ENCODE measurements at regions not wholly inside any gene's neighbourhood (a gene's known extent, or its start where the extent isn't known, plus 50 kb on each side); places are given as distances from the start of the nearest gene placed in this dataset.
"Not testable (repeated sequence)": the region's sequence is repeated elsewhere in the genome, so short reads cannot be mapped to it uniquely, and the experiment has no call there.

GRCh38 chr6:84943905-84944304, 179.5 kb upstream of the TBX18 start:
- H3F3A ChIP-seq (ENCODE audit: insufficient read depth): no peaks in the 10 kb centered on the region
- no peaks in the 10 kb centered on the region for H4K20me1 ChIP-seq (ENCODE audit: low read depth, low read length)
- TF ChIP-seq EZH2phosphoT487 (conservative IDR thresholded peaks at IDR 0.05; ENCODE audit: low read length) (no peak), CTCF (IDR thresholded peaks at IDR 0.05; ENCODE audit: insufficient read depth, low read length, poor library complexity, severe bottlenecking) (no peak)
- H3K9me3 ChIP-seq (ENCODE audit: insufficient read depth, low read length): no peaks in the 10 kb centered on the region
- H2AFZ ChIP-seq (ENCODE audit: low read depth, low read length, severe bottlenecking): no peak overlapping the region
- H3K79me2 ChIP-seq (ENCODE audit: insufficient read depth, low read length): no peaks in the 10 kb centered on the region
- H3K36me3 ChIP-seq (ENCODE audit: low read length): no peaks in the 10 kb centered on the region
- no peak overlapping the region for H3K4me2 ChIP-seq (ENCODE audit: low read depth, low read length, poor library complexity, severe bottlenecking)
- H3K4me3 ChIP-seq (ENCODE audit: insufficient read depth, low read length, poor library complexity, severe bottlenecking): no peak overlapping the region
- H3K9ac ChIP-seq (ENCODE audit: low read length): no peak overlapping the region
- no peaks in the 10 kb centered on the region for H3K9me2 ChIP-seq (replicated peaks; ENCODE audit: insufficient read depth, low read length)
- H3K27me3 ChIP-seq (ENCODE audit: low read length): no peaks in the 10 kb centered on the region
- no peak overlapping the region for H3K27ac ChIP-seq (ENCODE audit: low read depth, low read length)

GRCh38 chr6:84941609-84942008, 177.2 kb upstream of the TBX18 start:
- not testable (repeated sequence) for H3F3A ChIP-seq (ENCODE audit: insufficient read depth); H2AFZ ChIP-seq (ENCODE audit: low read depth, low read length, severe bottlenecking)

GRCh38 chr6:84929212-84929611, 164.8 kb upstream of the TBX18 start:
- TF ChIP-seq EZH2phosphoT487 (conservative IDR thresholded peaks at IDR 0.05; ENCODE audit: low read length): no peak
- no peak for TF ChIP-seq CTCF (IDR thresholded peaks at IDR 0.05; ENCODE audit: insufficient read depth, low read length, poor library complexity, severe bottlenecking)
- H3K27ac ChIP-seq (ENCODE audit: low read depth, low read length): no peak overlapping the region
- H3F3A ChIP-seq (ENCODE audit: insufficient read depth): no peaks in the 10 kb centered on the region
- H3K9me2 ChIP-seq (replicated peaks; ENCODE audit: insufficient read depth, low read length): no peaks in the 10 kb centered on the region
- H3K9me3 ChIP-seq (ENCODE audit: insufficient read depth, low read length): no peaks in the 10 kb centered on the region
- no peaks in the 10 kb centered on the region for H3K36me3 ChIP-seq (ENCODE audit: low read length)
- no peak overlapping the region for H3K4me2 ChIP-seq (ENCODE audit: low read depth, low read length, poor library complexity, severe bottlenecking)
- H3K27me3 ChIP-seq (ENCODE audit: low read length): no peaks in the 10 kb centered on the region
- H3K4me3 ChIP-seq (ENCODE audit: insufficient read depth, low read length, poor library complexity, severe bottlenecking): no peak overlapping the region
- H2AFZ ChIP-seq (ENCODE audit: low read depth, low read length, severe bottlenecking): no peak overlapping the region
- H3K9ac ChIP-seq (ENCODE audit: low read length): no peak overlapping the region
- no peaks in the 10 kb centered on the region for H3K79me2 ChIP-seq (ENCODE audit: insufficient read depth, low read length)
- no peaks in the 10 kb centered on the region for H4K20me1 ChIP-seq (ENCODE audit: low read depth, low read length)

More at GRCh38 chr6:84941609-84942008, 177.2 kb upstream of the TBX18 start:
- H3K27me3 ChIP-seq (ENCODE audit: low read length); H3K79me2 ChIP-seq (ENCODE audit: insufficient read depth, low read length); H3K27ac ChIP-seq (ENCODE audit: low read depth, low read length); H3K9me2 ChIP-seq (replicated peaks; ENCODE audit: insufficient read depth, low read length); H3K9ac ChIP-seq (ENCODE audit: low read length); H3K9me3 ChIP-seq (ENCODE audit: insufficient read depth, low read length); H3K4me2 ChIP-seq (ENCODE audit: low read depth, low read length, poor library complexity, severe bottlenecking); H4K20me1 ChIP-seq (ENCODE audit: low read depth, low read length); H3K4me3 ChIP-seq (ENCODE audit: insufficient read depth, low read length, poor library complexity, severe bottlenecking); H3K36me3 ChIP-seq (ENCODE audit: low read length): not testable (repeated sequence)

GRCh38 chr6:84927551-84927950, 163.2 kb upstream of the TBX18 start:
- Histone ChIP-seq H3K4me2 (ENCODE audit: low read depth, low read length, poor library complexity, severe bottlenecking) (no peak overlapping the region), H3K79me2 (ENCODE audit: insufficient read depth, low read length) (no peaks in the 10 kb centered on the region), H3K9me2 (replicated peaks; ENCODE audit: insufficient read depth, low read length) (no peaks in the 10 kb centered on the region), H3K27me3 (ENCODE audit: low read length) (no peaks in the 10 kb centered on the region), H3K36me3 (ENCODE audit: low read length) (no peaks in the 10 kb centered on the region), H3K9me3 (ENCODE audit: insufficient read depth, low read length) (no peaks in the 10 kb centered on the region), H3K4me3 (ENCODE audit: insufficient read depth, low read length, poor library complexity, severe bottlenecking) (no peak overlapping the region), H3K27ac (ENCODE audit: low read depth, low read length) (no peak overlapping the region), H2AFZ (ENCODE audit: low read depth, low read length, severe bottlenecking) (no peak overlapping the region), H4K20me1 (ENCODE audit: low read depth, low read length) (no peaks in the 10 kb centered on the region), H3K9ac (ENCODE audit: low read length) (no peak overlapping the region), H3F3A (ENCODE audit: insufficient read depth) (no peaks in the 10 kb centered on the region)
- TF ChIP-seq CTCF (IDR thresholded peaks at IDR 0.05; ENCODE audit: insufficient read depth, low read length, poor library complexity, severe bottlenecking) (no peak), EZH2phosphoT487 (conservative IDR thresholded peaks at IDR 0.05; ENCODE audit: low read length) (no peak)
